Prostate gland (tissue), 2 donors: ENCODE measurements at regions not wholly inside any gene's neighbourhood (a gene's known extent, or its start where the extent isn't known, plus 50 kb on each side); places are given as distances from the start of the nearest gene placed in this dataset.

Experiments used
- CTCF ChIP-seq, 4 experiments: fragments of 200-600 bp in 2 of 4; fragments of 450-650 bp in 2 of 4; sonication (generic) in 2 of 4; IDR thresholded peaks; 1 replicate in 3 of 4; 2 replicates in 1 of 4; pipeline ENCODE4 v1.5.1; 2016 to 2019; ENCODE audit warnings: antibody characterized with exemption in 4 of 4, mild to moderate bottlenecking in 2 of 4, moderate library complexity in 2 of 4
- POLR2AphosphoS5 ChIP-seq: sonication (generic); formaldehyde crosslinking; IDR thresholded peaks from one replicate; pipeline ENCODE4 v1.6.1; 2017; ENCODE audit warnings: antibody characterized with exemption

GRCh38 chr2:41626936-41627335 is 420.9 kb upstream of the PKDCC start:
- TF ChIP-seq CTCF (IDR thresholded peaks at IDR 0.05) (no peak), POLR2AphosphoS5 (no peak)
